AG10803 (cell line): ENCODE measurements at regions not wholly inside any gene's neighbourhood (a gene's known extent, or its start where the extent isn't known, plus 50 kb on each side); places are given as distances from the start of the nearest gene placed in this dataset.

ENCODE experiments used
- DNase-seq: peaks from one replicate; pipeline ENCODE4 v3.0.0; 2010; ENCODE audit warnings: low read depth
- H3K4me3 ChIP-seq: 2 replicates; pipeline ENCODE4 v1.5.1; 2011; ENCODE audit warnings: mild to moderate bottlenecking, low read length, control low read depth
- TF ChIP-seq, protein P1 (sequence below): conservative IDR thresholded peaks from 2 replicates; pipeline ENCODE4 v1.5.1; 2011; ENCODE audit warnings: mild to moderate bottlenecking, low read length, control low read depth, inconsistent platforms

- DNase-seq: no peak
- no peak overlapping the region for H3K4me3 ChIP-seq
- TF ChIP-seq, protein P1, sequence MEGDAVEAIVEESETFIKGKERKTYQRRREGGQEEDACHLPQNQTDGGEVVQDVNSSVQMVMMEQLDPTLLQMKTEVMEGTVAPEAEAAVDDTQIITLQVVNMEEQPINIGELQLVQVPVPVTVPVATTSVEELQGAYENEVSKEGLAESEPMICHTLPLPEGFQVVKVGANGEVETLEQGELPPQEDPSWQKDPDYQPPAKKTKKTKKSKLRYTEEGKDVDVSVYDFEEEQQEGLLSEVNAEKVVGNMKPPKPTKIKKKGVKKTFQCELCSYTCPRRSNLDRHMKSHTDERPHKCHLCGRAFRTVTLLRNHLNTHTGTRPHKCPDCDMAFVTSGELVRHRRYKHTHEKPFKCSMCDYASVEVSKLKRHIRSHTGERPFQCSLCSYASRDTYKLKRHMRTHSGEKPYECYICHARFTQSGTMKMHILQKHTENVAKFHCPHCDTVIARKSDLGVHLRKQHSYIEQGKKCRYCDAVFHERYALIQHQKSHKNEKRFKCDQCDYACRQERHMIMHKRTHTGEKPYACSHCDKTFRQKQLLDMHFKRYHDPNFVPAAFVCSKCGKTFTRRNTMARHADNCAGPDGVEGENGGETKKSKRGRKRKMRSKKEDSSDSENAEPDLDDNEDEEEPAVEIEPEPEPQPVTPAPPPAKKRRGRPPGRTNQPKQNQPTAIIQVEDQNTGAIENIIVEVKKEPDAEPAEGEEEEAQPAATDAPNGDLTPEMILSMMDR: no peak
Measured at GRCh38 chr10:21308018-21308417, 217.5 kb downstream of the SKIDA1 start.

- TF ChIP-seq, protein P1: no peak
- DNase-seq: no peak
- no peak overlapping the region for H3K4me3 ChIP-seq
Measured at GRCh38 chr10:21304608-21305007, 220.9 kb downstream of the SKIDA1 start.

GRCh38 chr10:21304198-21304597 lies 221.3 kb downstream of the SKIDA1 start:
- peak; percentile 27 for DNase-seq

GRCh38 chr10:21300551-21300950 lies 224.9 kb downstream of the SKIDA1 start:
- no peak for DNase-seq
- TF ChIP-seq, protein P1: no peak
- H3K4me3 ChIP-seq: no peak overlapping the region

More at GRCh38 chr10:21304198-21304597, 221.3 kb downstream of the SKIDA1 start:
- TF ChIP-seq, protein P1: no peak
- no peak overlapping the region for H3K4me3 ChIP-seq

DNA sequence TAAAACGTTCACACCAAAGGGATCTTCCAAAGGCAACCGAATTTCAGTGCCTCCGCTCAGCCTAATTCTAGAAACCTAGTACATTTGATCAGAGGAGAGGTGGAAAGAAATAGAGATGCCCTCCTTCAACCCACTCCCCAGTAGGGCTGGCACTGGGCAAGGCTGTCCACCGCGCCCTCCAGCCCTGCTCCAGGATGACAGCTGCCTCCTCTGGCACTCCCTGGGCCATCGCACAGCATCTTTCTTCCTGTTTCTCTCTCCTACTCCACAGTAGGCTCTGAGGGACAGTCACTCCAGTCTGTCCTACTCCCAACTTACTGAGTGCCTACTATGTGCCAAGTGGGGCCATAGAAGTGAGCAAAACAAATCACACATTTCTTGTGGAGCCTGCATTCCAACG lies 226.2 kb downstream of the SKIDA1 start:
- H3K4me3 ChIP-seq: no peak overlapping the region
- TF ChIP-seq, protein P1: no peak
- DNase-seq: no peak

- TF ChIP-seq, protein P1: no peak
- no peak overlapping the region for H3K4me3 ChIP-seq
- DNase-seq: no peak
Measured at GRCh38 chr10:21298701-21299100, 226.8 kb downstream of the SKIDA1 start.

- no peak overlapping the region for H3K4me3 ChIP-seq
- peak; percentile 29 for DNase-seq
- TF ChIP-seq, protein P1: no peak
Measured at GRCh38 chr10:21297603-21298383, 227.7 kb downstream of the SKIDA1 start.
